ENCODE measurements at regions not wholly inside any gene's neighbourhood (a gene's known extent, or its start where the extent isn't known, plus 50 kb on each side); places are given as distances from the start of the nearest gene placed in this dataset.

DNA sequence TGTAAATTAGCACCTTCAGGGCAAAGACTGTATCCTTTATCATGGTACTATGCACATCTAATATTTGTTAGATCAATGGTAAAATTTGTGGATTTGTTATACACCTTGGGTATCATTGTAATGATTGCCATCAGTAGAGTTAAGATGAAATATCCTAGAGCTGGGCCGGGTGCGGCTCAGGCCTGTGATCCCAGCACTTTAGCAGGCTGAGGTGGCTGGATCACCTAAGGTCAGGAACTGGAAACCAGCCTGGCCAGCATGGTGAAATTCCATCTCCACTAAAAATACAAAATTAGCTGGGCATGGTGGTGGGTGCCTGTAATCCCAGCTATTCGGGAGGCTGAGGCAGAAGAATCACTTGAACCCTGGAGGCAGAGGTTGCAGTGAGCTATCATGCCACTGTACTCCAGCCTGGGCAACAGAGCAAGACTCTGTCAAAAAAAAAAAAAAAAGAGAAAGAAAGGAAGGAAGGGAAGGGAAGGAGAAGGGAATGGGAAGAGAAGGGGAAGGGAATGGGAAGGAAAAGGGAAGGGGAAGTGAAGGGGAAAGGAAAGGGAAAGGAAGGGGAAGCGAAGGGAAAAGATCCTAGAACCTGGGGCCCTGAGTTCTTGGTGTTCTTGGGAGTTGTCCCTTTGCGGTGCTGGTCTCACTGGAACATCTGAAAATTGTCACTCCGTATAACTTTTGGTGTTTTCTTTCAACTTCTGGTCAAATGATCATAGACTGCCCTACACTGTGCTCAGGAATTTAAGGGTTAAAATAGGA is 71.1 kb upstream of the NEUROD1 start:
- Histone ChIP-seq H3K9me3 (no peaks in the 10 kb centered on the region), H3K27me3 (no peaks in the 10 kb centered on the region), H3K36me3 (no peaks in the 10 kb centered on the region), H3K4me3 (no peak overlapping the region), H3K27ac (no peak overlapping the region), H3K4me1 (peaks cover 15% of the 10 kb centered on the region)
- WGBS: 91% methylated on average over 6 of the region's 6 CpGs
- DNase-seq (ENCODE audit: low spot score in 2 of 2): no peak
- TF ChIP-seq CTCF (IDR thresholded peaks at IDR 0.05) (no peak), EP300 (IDR thresholded peaks at IDR 0.05) (no peak), POLR2A (IDR thresholded peaks at IDR 0.05) (no peak), POLR2AphosphoS5 (IDR thresholded peaks at IDR 0.05) (no peak)

DNA sequence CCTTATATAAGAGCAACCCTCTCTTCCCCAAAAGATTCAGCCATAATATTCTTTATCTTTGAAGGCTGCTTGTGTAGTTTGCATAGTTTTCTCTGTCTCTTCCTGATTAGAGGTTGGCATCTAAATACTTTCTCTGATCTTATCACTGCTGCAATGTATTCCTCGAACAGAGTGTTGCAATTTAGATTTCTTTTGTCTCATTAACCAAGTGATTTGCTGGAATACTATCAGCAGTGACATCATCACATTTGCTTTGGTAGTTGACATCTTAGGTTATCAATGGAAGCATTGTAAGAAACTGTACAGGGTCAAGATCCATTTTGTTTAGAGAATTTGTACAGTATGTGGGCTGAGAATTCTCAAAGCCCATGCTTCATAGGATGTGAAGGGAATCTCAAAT is 72.0 kb upstream of the NEUROD1 start:
- peaks cover 15% of the 10 kb centered on the region for H3K4me1 ChIP-seq
- H3K27ac ChIP-seq: no peak overlapping the region
- TF ChIP-seq POLR2A (IDR thresholded peaks at IDR 0.05) (no peak), EP300 (IDR thresholded peaks at IDR 0.05) (no peak), POLR2AphosphoS5 (IDR thresholded peaks at IDR 0.05) (no peak), CTCF (IDR thresholded peaks at IDR 0.05) (no peak)
- H3K27me3 ChIP-seq: no peaks in the 10 kb centered on the region
- H3K36me3 ChIP-seq: no peaks in the 10 kb centered on the region
- WGBS: 27% methylated on average over 1 of the region's 1 CpG
- no peak for DNase-seq (ENCODE audit: low spot score in 2 of 2)
- no peaks in the 10 kb centered on the region for H3K9me3 ChIP-seq
- no peak overlapping the region for H3K4me3 ChIP-seq

DNA sequence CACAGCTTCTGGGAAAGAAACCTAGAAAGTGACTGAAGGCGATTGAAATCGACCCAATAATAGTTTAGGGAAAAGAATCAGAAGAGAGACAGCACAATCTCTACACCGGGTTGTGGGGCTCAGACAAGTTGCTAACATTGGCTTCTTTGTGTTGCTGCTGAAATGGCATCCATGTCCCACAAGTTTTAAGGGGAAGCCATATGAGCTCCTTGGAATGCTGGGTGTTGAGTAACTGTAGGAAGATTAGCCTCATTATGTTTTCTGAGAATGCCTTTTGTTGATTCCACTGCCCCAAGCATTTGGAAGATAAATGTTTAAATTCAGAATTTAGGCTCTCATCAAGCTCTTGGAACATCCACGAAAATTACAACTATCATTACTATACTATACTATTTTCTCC is 73.4 kb upstream of the NEUROD1 start:
- no peaks in the 10 kb centered on the region for H3K36me3 ChIP-seq

DNA sequence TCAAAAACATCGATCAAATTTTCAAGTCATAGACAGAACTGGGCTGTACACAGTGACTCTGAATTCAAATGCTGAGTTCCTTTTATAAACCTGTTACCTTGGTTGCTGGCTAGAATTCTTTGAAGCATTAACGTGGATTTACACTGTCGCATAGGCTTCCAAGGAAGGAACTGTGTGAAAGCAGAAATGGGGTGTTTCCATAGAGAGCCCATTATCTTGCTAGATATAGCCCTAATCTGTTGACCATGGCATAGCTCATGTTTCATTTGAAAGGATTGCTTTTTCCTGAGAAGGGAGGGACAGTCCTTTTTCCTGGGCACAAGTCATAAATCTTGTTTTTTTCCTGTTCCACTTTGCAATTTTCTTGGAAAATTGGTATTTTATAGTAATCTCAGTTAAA is 73.8 kb upstream of the NEUROD1 start:
- no peak for TF ChIP-seq POLR2A (IDR thresholded peaks at IDR 0.05)
- TF ChIP-seq POLR2AphosphoS5 (IDR thresholded peaks at IDR 0.05): no peak
- no peak for TF ChIP-seq CTCF (IDR thresholded peaks at IDR 0.05)
- no peak for TF ChIP-seq EP300 (IDR thresholded peaks at IDR 0.05)
- 82% methylated on average over 3 of the region's 3 CpGs for WGBS
- H3K27ac ChIP-seq: no peak overlapping the region
- DNase-seq (ENCODE audit: low spot score in 2 of 2): no peak
- no peaks in the 10 kb centered on the region for H3K36me3 ChIP-seq
- no peaks in the 10 kb centered on the region for H3K27me3 ChIP-seq
- no peak overlapping the region for H3K4me3 ChIP-seq
- no peaks in the 10 kb centered on the region for H3K9me3 ChIP-seq
- peaks cover 15% of the 10 kb centered on the region for H3K4me1 ChIP-seq

More for the DNA sequence above, 73.4 kb upstream of the NEUROD1 start:
- no peaks in the 10 kb centered on the region for H3K9me3 ChIP-seq
- peaks cover 15% of the 10 kb centered on the region for H3K4me1 ChIP-seq
- no peak for DNase-seq (ENCODE audit: low spot score in 2 of 2)
- H3K4me3 ChIP-seq: no peak overlapping the region
- WGBS: 88% methylated on average over 4 of the region's 4 CpGs
- no peaks in the 10 kb centered on the region for H3K27me3 ChIP-seq
- no peak for TF ChIP-seq EP300 (IDR thresholded peaks at IDR 0.05)
- no peak for TF ChIP-seq POLR2AphosphoS5 (IDR thresholded peaks at IDR 0.05)
- no peak for TF ChIP-seq POLR2A (IDR thresholded peaks at IDR 0.05)
- TF ChIP-seq CTCF (IDR thresholded peaks at IDR 0.05): no peak
- H3K27ac ChIP-seq: no peak overlapping the region

- DNase-seq (ENCODE audit: low spot score in 2 of 2): no peak
- H3K27ac ChIP-seq: no peak overlapping the region
- H3K27me3 ChIP-seq: no peaks in the 10 kb centered on the region
- no peaks in the 10 kb centered on the region for H3K9me3 ChIP-seq
- H3K36me3 ChIP-seq: no peaks in the 10 kb centered on the region
- H3K4me1 ChIP-seq: peaks cover 15% of the 10 kb centered on the region
- no peak overlapping the region for H3K4me3 ChIP-seq
- TF ChIP-seq CTCF (IDR thresholded peaks at IDR 0.05) (no peak), POLR2A (IDR thresholded peaks at IDR 0.05) (no peak), EP300 (IDR thresholded peaks at IDR 0.05) (no peak), POLR2AphosphoS5 (IDR thresholded peaks at IDR 0.05) (no peak)
These were observed 74.9 kb upstream of the NEUROD1 start for GRCh38 chr2:181755181-181755580.

All from suprapubic skin (tissue), 4 donors.